ENCODE measurements at regions not wholly inside any gene's neighbourhood (a gene's known extent, or its start where the extent isn't known, plus 50 kb on each side); places are given as distances from the start of the nearest gene placed in this dataset.

- peak; percentile 73 for DNase-seq
Observed at GRCh38 chr1:96966536-96967138, 245.1 kb downstream of the PTBP2 start.

- DNase-seq = no peak
Observed at GRCh38 chr1:96967311-96967710, 245.7 kb downstream of the PTBP2 start.

- no peak for DNase-seq
Observed at GRCh38 chr1:96968541-96968940, 247.0 kb downstream of the PTBP2 start.

- no peak for DNase-seq
Observed at GRCh38 chr1:96968983-96969382, 247.4 kb downstream of the PTBP2 start.

- no peak for DNase-seq
Observed at GRCh38 chr1:96969656-96970163, 248.1 kb downstream of the PTBP2 start.

GRCh38 chr1:96971439-96971838, 249.9 kb downstream of the PTBP2 start:
- no peak for DNase-seq

- DNase-seq = no peak
Observed at GRCh38 chr1:96971849-96972602, 250.4 kb downstream of the PTBP2 start.

- DNase-seq = no peak
Observed at GRCh38 chr1:96973605-96974004, 252.0 kb downstream of the PTBP2 start.

GRCh38 chr1:96978444-96978843, 256.9 kb downstream of the PTBP2 start:
- DNase-seq = no peak

GRCh38 chr1:96978901-96979300, 257.3 kb downstream of the PTBP2 start:
- DNase-seq = no peak

GRCh38 chr1:96979304-96980268, 258.0 kb downstream of the PTBP2 start:
- DNase-seq = no peak

- DNase-seq = no peak
Observed at GRCh38 chr1:96980448-96980847, 258.9 kb downstream of the PTBP2 start.

- no peak for DNase-seq
Observed at GRCh38 chr1:96981181-96981580, 259.6 kb downstream of the PTBP2 start.

- no peak for DNase-seq
Observed at GRCh38 chr1:96982118-96982517, 260.5 kb downstream of the PTBP2 start.

GRCh38 chr1:96983866-96984265, 262.3 kb downstream of the PTBP2 start:
- DNase-seq = no peak

GRCh38 chr1:96987186-96987703, 265.7 kb downstream of the PTBP2 start:
- no peak for DNase-seq

GRCh38 chr1:96989302-96989701, 267.7 kb downstream of the PTBP2 start:
- no peak for DNase-seq

GRCh38 chr1:96990136-96990535, 268.6 kb downstream of the PTBP2 start:
- no peak for DNase-seq

- no peak for DNase-seq
Observed at GRCh38 chr1:96991261-96991660, 269.7 kb downstream of the PTBP2 start.

- DNase-seq = no peak
Observed at GRCh38 chr1:96992871-96993270, 271.3 kb downstream of the PTBP2 start.

- no peak for DNase-seq
Observed at GRCh38 chr1:96995351-96995750, 273.8 kb downstream of the PTBP2 start.

- DNase-seq = no peak
Observed at GRCh38 chr1:96996001-96996400, 274.4 kb downstream of the PTBP2 start.

GRCh38 chr1:96997717-96998116, 276.1 kb downstream of the PTBP2 start:
- no peak for DNase-seq

Measured in suppressor macrophage treated with lipopolysaccharide for 4 hours (primary cell).